HG02759 (cell line): ENCODE measurements at regions not wholly inside any gene's neighbourhood (a gene's known extent, or its start where the extent isn't known, plus 50 kb on each side); places are given as distances from the start of the nearest gene placed in this dataset.
"Not testable (repeated sequence)": the region's sequence is repeated elsewhere in the genome, so short reads cannot be mapped to it uniquely, and the experiment has no call there.

ENCODE experiments used
- ATAC-seq: cut with Tn5 transposase; IDR thresholded peaks from one replicate; pipeline ENCODE4 v1.9.1; 2021; ENCODE audit warnings: mild to moderate bottlenecking, moderate library complexity; ENCODE audit not compliant: unreplicated experiment

GRCh38 chr2:64742678-64743077 is 89.0 kb upstream of the SERTAD2 start:
- ATAC-seq, result no peak

GRCh38 chr2:64743739-64744330 is 90.1 kb upstream of the SERTAD2 start:
- no peak for ATAC-seq

- ATAC-seq, result no peak
Measured at GRCh38 chr2:64745562-64745961, 91.8 kb upstream of the SERTAD2 start.

- not testable (repeated sequence) for ATAC-seq
Measured at GRCh38 chr2:64747690-64748091, 94.0 kb upstream of the SERTAD2 start.

GRCh38 chr2:64748147-64748546 is 94.4 kb upstream of the SERTAD2 start:
- no peak for ATAC-seq

- no peak for ATAC-seq
Measured at GRCh38 chr2:64748561-64748960, 94.8 kb upstream of the SERTAD2 start.

- ATAC-seq, result no peak
Measured at GRCh38 chr2:64749446-64749845, 95.7 kb upstream of the SERTAD2 start.

- no peak for ATAC-seq
Measured at GRCh38 chr2:64750001-64750816, 96.5 kb upstream of the SERTAD2 start.

- peak; percentile 87 for ATAC-seq
Measured at GRCh38 chr2:64750817-64751285, 97.1 kb upstream of the SERTAD2 start.

GRCh38 chr2:64751286-64752260 is 97.9 kb upstream of the SERTAD2 start:
- peak; percentile 86 for ATAC-seq

- no peak for ATAC-seq
Measured at GRCh38 chr2:64753399-64753798, 99.7 kb upstream of the SERTAD2 start.

- no peak for ATAC-seq
Measured at GRCh38 chr2:64754570-64754969, 100.9 kb upstream of the SERTAD2 start.

- no peak for ATAC-seq
Measured at GRCh38 chr2:64757126-64757525, 103.4 kb upstream of the SERTAD2 start.

- no peak for ATAC-seq
Measured at GRCh38 chr2:64760128-64760527, 106.4 kb upstream of the SERTAD2 start.

GRCh38 chr2:64762301-64762997 is 108.7 kb upstream of the SERTAD2 start:
- no peak for ATAC-seq

GRCh38 chr2:64763126-64763525 is 109.4 kb upstream of the SERTAD2 start:
- no peak for ATAC-seq

GRCh38 chr2:64765160-64765805 is 111.6 kb upstream of the SERTAD2 start:
- ATAC-seq, result no peak

- peak; percentile 36 for ATAC-seq
Measured at GRCh38 chr2:64766841-64767669, 113.3 kb upstream of the SERTAD2 start.
